Liver (tissue), 8 donors: ENCODE measurements at regions not wholly inside any gene's neighbourhood (a gene's known extent, or its start where the extent isn't known, plus 50 kb on each side); places are given as distances from the start of the nearest gene placed in this dataset.

Source experiments
- DNase-seq: peaks from one replicate; pipeline ENCODE4 v3.0.0-alpha.2; 2017; ENCODE audit warnings: low spot score
- H3K27ac ChIP-seq, 2 donors: one replicate each; pipeline ENCODE4 v1.7.0; 2013; ENCODE audit warnings: inconsistent platforms in 2 of 2, low read length in 2 of 2, control low read depth in 1 of 2, low read depth in 1 of 2, mild to moderate bottlenecking in 1 of 2
- H3K27me3 ChIP-seq, 4 donors: one replicate each; pipeline versions ENCODE4 v1.6.1 to v1.7.0; 2013; ENCODE audit warnings: low read length in 3 of 4, inconsistent platforms in 1 of 4, mild to moderate bottlenecking in 1 of 4, moderate library complexity in 1 of 4; ENCODE audit not compliant: control insufficient read depth in 4 of 4, insufficient read depth in 4 of 4
- H3K36me3 ChIP-seq, 4 donors: one replicate each; pipeline versions ENCODE4 v1.6.1 to v1.7.0; 2013; ENCODE audit warnings: low read length in 3 of 4, mild to moderate bottlenecking in 3 of 4, low read depth in 1 of 4, moderate library complexity in 1 of 4; ENCODE audit not compliant: control insufficient read depth in 4 of 4, insufficient read depth in 3 of 4
- H3K4me1 ChIP-seq, 4 donors: one replicate each; pipeline versions ENCODE4 v1.6.1 to v1.7.0; 2013; ENCODE audit warnings: low read length in 3 of 4, mild to moderate bottlenecking in 3 of 4, moderate library complexity in 1 of 4; ENCODE audit not compliant: control insufficient read depth in 4 of 4, insufficient read depth in 4 of 4
- H3K4me3 ChIP-seq, 3 donors: one replicate each; pipeline versions ENCODE4 v1.6.1 to v1.7.0; 2013; ENCODE audit warnings: low read length in 3 of 3, control low read depth in 1 of 3, low read depth in 1 of 3, mild to moderate bottlenecking in 1 of 3
- H3K9ac ChIP-seq, 2 donors: one replicate each; pipeline ENCODE4 v1.7.0; 2013; ENCODE audit warnings: low read length in 2 of 2, mild to moderate bottlenecking in 2 of 2, moderate library complexity in 2 of 2, control low read depth in 1 of 2, low read depth in 1 of 2
- H3K9me3 ChIP-seq, 4 donors: one replicate each; pipeline versions ENCODE4 v1.6.1 to v1.7.0; 2013; ENCODE audit warnings: low read length in 3 of 4; ENCODE audit not compliant: control insufficient read depth in 4 of 4
- CTCF ChIP-seq: fragments of 150-350 bp; IDR thresholded peaks from 2 replicates; pipeline ENCODE4 v1.5.1; 2017; ENCODE audit warnings: improper control_type of control experiment, low read depth, low read length; ENCODE audit not compliant: missing input control
- EGR1 ChIP-seq, 2 donors: IDR thresholded peaks; 2 replicates each; pipeline ENCODE4 v1.6.1; 2016 to 2018; ENCODE audit warnings: antibody characterized with exemption in 2 of 2, low read depth in 2 of 2
- FOXA1 ChIP-seq: IDR thresholded peaks from 2 replicates; pipeline ENCODE4 v1.6.1; 2016; ENCODE audit warnings: antibody characterized with exemption
- FOXA2 ChIP-seq: IDR thresholded peaks from 2 replicates; pipeline ENCODE4 v1.6.1; 2016; ENCODE audit warnings: antibody characterized with exemption
- HNF4A ChIP-seq, 2 donors: conservative IDR thresholded peaks; 2 replicates each; pipeline ENCODE4 v1.6.1; 2016; ENCODE audit warnings: antibody characterized with exemption in 2 of 2, mild to moderate bottlenecking in 2 of 2
- HNF4G ChIP-seq: IDR thresholded peaks from 2 replicates; pipeline ENCODE4 v1.6.1; 2016; ENCODE audit warnings: antibody characterized with exemption
- NR2F2 ChIP-seq: IDR thresholded peaks from 2 replicates; pipeline ENCODE4 v1.6.1; 2016; ENCODE audit warnings: antibody characterized with exemption
- RAD21 ChIP-seq, 2 donors: IDR thresholded peaks; 2 replicates each; pipeline ENCODE4 v1.6.1; 2016; ENCODE audit warnings: antibody characterized with exemption in 2 of 2, mild to moderate bottlenecking in 2 of 2
- REST ChIP-seq: IDR thresholded peaks from 2 replicates; pipeline ENCODE4 v1.6.1; 2016; ENCODE audit warnings: antibody characterized with exemption, mild to moderate bottlenecking
- SP1 ChIP-seq: IDR thresholded peaks from 2 replicates; pipeline ENCODE4 v1.6.1; 2018; ENCODE audit warnings: antibody characterized with exemption, mild to moderate bottlenecking
- TAF1 ChIP-seq: conservative IDR thresholded peaks from 2 replicates; pipeline ENCODE4 v1.6.1; 2016; ENCODE audit warnings: antibody characterized with exemption, mild to moderate bottlenecking
- YY1 ChIP-seq: IDR thresholded peaks from 2 replicates; pipeline ENCODE4 v1.6.1; 2016; ENCODE audit warnings: antibody characterized with exemption, mild to moderate bottlenecking
- ZBTB33 ChIP-seq: IDR thresholded peaks from 2 replicates; pipeline ENCODE4 v1.6.1; 2016; ENCODE audit warnings: antibody characterized with exemption
- WGBS: extraction: QIAGEN DNeasy Blood & Tissue Kit; methylation state at CpG from one replicate; pipeline ENCODE4 v1.1.7; 2013; 5-methylcytosine and 5-hydroxymethylcytosine counted together
- TF ChIP-seq, protein P1 (sequence below): IDR thresholded peaks from 2 replicates; pipeline ENCODE4 v1.6.1; 2016; ENCODE audit warnings: antibody characterized with exemption
- donor health status: healthy.
- donor health status: healthy.
- donor health status: healthy.
- donor health status: healthy.
- donor health status: healthy.

DNA sequence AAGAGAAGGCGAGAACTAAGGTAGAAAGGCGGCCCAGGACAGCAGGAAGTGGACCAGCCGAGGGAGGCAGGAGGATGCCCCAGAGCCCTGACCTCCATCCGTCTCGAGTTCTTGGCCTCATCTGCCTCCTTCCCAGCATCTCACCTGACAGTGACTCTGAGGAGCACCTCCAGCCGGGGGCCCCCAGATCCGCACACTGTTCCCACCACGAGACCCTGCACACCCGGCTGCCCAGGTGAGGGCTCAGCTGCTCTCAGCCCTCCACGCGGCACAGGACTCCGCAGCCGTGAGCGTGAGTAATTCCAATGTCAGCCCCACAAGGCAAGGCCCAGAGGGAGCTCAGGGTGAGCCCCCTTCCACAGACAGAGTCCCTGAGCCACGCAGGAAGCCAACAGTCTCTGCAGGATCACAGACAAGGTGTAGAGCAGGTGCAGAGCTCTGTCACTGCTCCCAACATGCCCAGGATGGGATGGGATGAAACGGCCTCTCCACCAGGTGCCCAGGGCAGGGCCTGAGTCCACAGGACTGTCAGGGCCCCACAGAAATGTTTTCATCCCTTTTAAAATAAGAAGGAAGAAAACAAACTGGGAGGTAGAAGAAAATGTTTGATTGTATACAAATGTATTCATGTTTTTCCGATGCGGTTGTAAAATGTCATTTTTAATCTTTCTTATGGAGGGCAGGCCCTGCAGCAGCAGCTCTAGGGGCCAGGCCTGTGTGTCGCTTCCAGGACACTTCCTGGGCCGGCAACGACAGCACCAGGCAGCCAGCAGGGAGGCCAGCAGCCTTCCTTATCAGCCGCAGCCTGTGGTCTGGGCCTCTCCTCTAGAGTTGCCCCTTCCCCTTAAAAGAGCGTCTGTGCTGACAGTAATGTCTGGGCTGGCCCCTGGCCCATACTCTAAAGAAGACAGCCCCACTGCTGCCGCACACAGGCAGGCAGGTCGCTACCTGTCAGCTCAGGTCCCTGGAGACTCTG lies 66.9 kb downstream of the DLL1 start:
- peak overlapping the region; percentile 60 to 68 for H3K27ac ChIP-seq
- no peak overlapping the region for H3K9ac ChIP-seq
- TF ChIP-seq SP1 = no peak
- no peak for TF ChIP-seq ZBTB33
- TF ChIP-seq EGR1 (IDR thresholded peaks at IDR 0.05; ENCODE audit: low read depth in 2 of 2) = no peak
- TF ChIP-seq CTCF = no peak
- no peak for TF ChIP-seq FOXA2
- no peak for TF ChIP-seq TAF1
- no peak for TF ChIP-seq HNF4A (conservative IDR thresholded peaks at IDR 0.05)
- no peak for TF ChIP-seq YY1
- no peak for TF ChIP-seq RAD21 (IDR thresholded peaks at IDR 0.05)
- TF ChIP-seq REST = no peak
- no peak for TF ChIP-seq HNF4G
- H3K4me3 ChIP-seq = no peak overlapping the region
- no peaks in the 10 kb centered on the region for H3K27me3 ChIP-seq
- peaks cover 7 to 22% (median 17%) of the 10 kb centered on the region in 4 donors for H3K4me1 ChIP-seq
- H3K36me3 ChIP-seq = no peaks in the 10 kb centered on the region
- WGBS = 92% methylated on average over 25 of the region's 25 CpGs
- no peak for DNase-seq
- H3K9me3 ChIP-seq = no peaks in the 10 kb centered on the region

GRCh38 chr6:170222498-170223471 lies 68.1 kb downstream of the DLL1 start:
- no peak for DNase-seq
- 53% methylated on average over 32 of the region's 32 CpGs for WGBS
- Histone ChIP-seq H3K4me1 (peaks cover 7 to 22% (median 17%) of the 10 kb centered on the region in 4 donors), H3K9me3 (no peaks in the 10 kb centered on the region), H3K27ac (no peak overlapping the region), H3K9ac (no peak overlapping the region), H3K27me3 (no peaks in the 10 kb centered on the region), H3K36me3 (no peaks in the 10 kb centered on the region), H3K4me3 (no peak overlapping the region)
- TF ChIP-seq, protein P1, sequence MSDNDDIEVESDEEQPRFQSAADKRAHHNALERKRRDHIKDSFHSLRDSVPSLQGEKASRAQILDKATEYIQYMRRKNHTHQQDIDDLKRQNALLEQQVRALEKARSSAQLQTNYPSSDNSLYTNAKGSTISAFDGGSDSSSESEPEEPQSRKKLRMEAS = no peak
- no peak for TF ChIP-seq EGR1 (IDR thresholded peaks at IDR 0.05; ENCODE audit: low read depth in 2 of 2)
- TF ChIP-seq FOXA2 = no peak
- TF ChIP-seq RAD21 (IDR thresholded peaks at IDR 0.05) = no peak
- TF ChIP-seq NR2F2 = peak; percentile 80
- TF ChIP-seq YY1 = no peak
- TF ChIP-seq FOXA1 = no peak
- no peak for TF ChIP-seq CTCF
- TF ChIP-seq HNF4G = no peak
